A549 (cell line): ENCODE measurements at regions not wholly inside any gene's neighbourhood (a gene's known extent, or its start where the extent isn't known, plus 50 kb on each side); places are given as distances from the start of the nearest gene placed in this dataset.

Experiments
- ATAC-seq, 2 experiments: fragments of 200-7000 bp in 1 of 2; fragments of >200 bp in 1 of 2; cut with Nextera tagmentation in 1 of 2; cut with Tn5 transposase in 1 of 2; 3 replicates each; pipeline versions ENCODE4 v1.8.0 to v1.9.1; 2018 to 2020; ENCODE audit warnings: mild to moderate bottlenecking in 1 of 2, moderate library complexity in 1 of 2
- CTCF ChIA-PET: fragments of 300-600 bp; sonication (Branson Sonifier 250); formaldehyde crosslinking; extraction: SDS; loops from one replicate; lab custom pipeline; 2021; ENCODE audit warnings: antibody characterized with exemption, inconsistent platforms; lab: Yijun Ruan, JAX
- POLR2A ChIA-PET: fragments of 350-600 bp; formaldehyde crosslinking; extraction: SDS; loops from one replicate; lab custom pipeline; 2021; ENCODE audit warnings: antibody characterized with exemption, inconsistent platforms; lab: Yijun Ruan, JAX
- DNase-seq, 2 experiments: peaks; one replicate each; pipeline versions ENCODE4 v3.0.0 to v3.0.0-alpha.2; 2011 to 2016; ENCODE audit warnings: low read depth in 1 of 2, low spot score in 1 of 2
- FAIRE-seq: peaks from 2 replicates; lab custom pipeline; 2011; peaks lifted over from hg19 to GRCh38; lab: Jason Lieb, UNC
- H3K27ac ChIP-seq, 2 experiments: fragments of >200 bp; sonication (Bioruptor Twin); formaldehyde crosslinking; 3 replicates each; pipeline ENCODE4 v1.5.1; 2016 to 2017
- H3K4me1 ChIP-seq: fragments of >200 bp; sonication (Bioruptor Twin); formaldehyde crosslinking; 3 replicates; pipeline ENCODE4 v1.6.1; 2016
- H3K4me2 ChIP-seq: fragments of >200 bp; sonication (Bioruptor Twin); formaldehyde crosslinking; 3 replicates; pipeline ENCODE4 v1.6.1; 2016
- H3K4me3 ChIP-seq: fragments of >200 bp; sonication (Bioruptor Twin); formaldehyde crosslinking; 3 replicates; pipeline ENCODE4 v1.5.1; 2016
- H3K9me3 ChIP-seq: fragments of >200 bp; sonication (Bioruptor Twin); formaldehyde crosslinking; 3 replicates; pipeline ENCODE4 v1.6.1; 2016
- CBX2 ChIP-seq: fragments of 200-600 bp; sonication (generic); IDR thresholded peaks from 2 replicates; pipeline ENCODE4 v1.6.1; 2016; ENCODE audit warnings: low read depth, mild to moderate bottlenecking, borderline replicate concordance
- CBX8 ChIP-seq: fragments of 200-600 bp; sonication (generic); IDR thresholded peaks from 2 replicates; pipeline ENCODE4 v1.6.1; 2016
- CEBPB ChIP-seq, 2 experiments: fragments of >200 bp in 1 of 2; sonication (Bioruptor Twin) in 1 of 2; formaldehyde crosslinking in 1 of 2; IDR thresholded peaks; 2 replicates each; pipeline ENCODE4 v1.6.1; 2012 to 2016
- CHD2 ChIP-seq: fragments of 150-350 bp; IDR thresholded peaks from 2 replicates; pipeline ENCODE4 v1.6.1; 2014; ENCODE audit warnings: low read length; ENCODE audit not compliant: partially characterized antibody
- CHD4 ChIP-seq: fragments of 200-600 bp; sonication (generic); IDR thresholded peaks from 2 replicates; pipeline ENCODE4 v1.6.1; 2016; ENCODE audit warnings: antibody characterized with exemption, mild to moderate bottlenecking, borderline replicate concordance
- CTCF ChIP-seq: fragments of >200 bp; sonication (Bioruptor Twin); formaldehyde crosslinking; IDR thresholded peaks from 3 replicates; pipeline ENCODE4 v1.5.1; 2016
- EHMT2 ChIP-seq: fragments of 200-600 bp; sonication (generic); IDR thresholded peaks from 2 replicates; pipeline ENCODE4 v1.6.1; 2016; ENCODE audit warnings: antibody characterized with exemption, low read depth, mild to moderate bottlenecking, moderate library complexity
- ESRRA ChIP-seq: fragments of 150-350 bp; IDR thresholded peaks from 2 replicates; pipeline ENCODE4 v1.6.1; 2014; ENCODE audit warnings: mild to moderate bottlenecking, low read length, borderline replicate concordance
- FOSB ChIP-seq: fragments of 250-450 bp; sonication (Bioruptor Pico); IDR thresholded peaks from 2 replicates; pipeline ENCODE4 v1.5.0; 2020; ENCODE audit warnings: mild to moderate bottlenecking, moderate library complexity
- FOSL2 ChIP-seq, 2 experiments: fragments of 450-650 bp in 1 of 2; fragments of >200 bp in 1 of 2; sonication (Bioruptor Twin) in 1 of 2; formaldehyde crosslinking; IDR thresholded peaks; 2 replicates each; pipeline versions ENCODE4 v1.5.0 to v1.6.1; 2016 to 2020; ENCODE audit warnings: mild to moderate bottlenecking in 1 of 2, moderate library complexity in 1 of 2
- FOXS1 ChIP-seq: fragments of 250-450 bp; sonication (Bioruptor Pico); IDR thresholded peaks from 2 replicates; pipeline ENCODE4 v1.5.0; 2020; ENCODE audit warnings: mild to moderate bottlenecking, moderate library complexity
- GATA3 ChIP-seq: IDR thresholded peaks from 2 replicates; pipeline ENCODE4 v1.6.1; 2012; ENCODE audit warnings: borderline replicate concordance
- HOXA7 ChIP-seq: fragments of 250-450 bp; sonication (Bioruptor Pico); IDR thresholded peaks from 2 replicates; pipeline ENCODE4 v1.5.0; 2020; ENCODE audit warnings: mild to moderate bottlenecking, moderate library complexity
- HOXB5 ChIP-seq: fragments of 250-450 bp; sonication (Bioruptor Pico); IDR thresholded peaks from 2 replicates; pipeline ENCODE4 v1.5.0; 2020; ENCODE audit warnings: mild to moderate bottlenecking, moderate library complexity
- KDM1A ChIP-seq: fragments of 200-600 bp; sonication (generic); IDR thresholded peaks from 2 replicates; pipeline ENCODE4 v1.6.1; 2016; ENCODE audit warnings: low read depth, mild to moderate bottlenecking
- NFE2L2 ChIP-seq: fragments of 150-350 bp; conservative IDR thresholded peaks from 2 replicates; pipeline ENCODE4 v1.6.1; 2014; ENCODE audit warnings: low read length
- NPAS2 ChIP-seq: fragments of 250-450 bp; sonication (Bioruptor Pico); IDR thresholded peaks from 2 replicates; pipeline ENCODE4 v1.8.0; 2022; ENCODE audit warnings: mild to moderate bottlenecking, moderate library complexity, borderline replicate concordance
- POLR2AphosphoS2 ChIP-seq: conservative IDR thresholded peaks from 2 replicates; pipeline ENCODE4 v1.6.1; 2012; ENCODE audit warnings: low read length, improper control_type of control experiment, inconsistent platforms
- TFCP2L1 ChIP-seq: fragments of 250-450 bp; sonication (Bioruptor Pico); IDR thresholded peaks from 2 replicates; pipeline ENCODE4 v1.5.0; 2021; ENCODE audit warnings: mild to moderate bottlenecking
- ZC3H11A ChIP-seq: fragments of 450-650 bp; IDR thresholded peaks from 2 replicates; pipeline ENCODE4 v1.6.1; 2014; ENCODE audit warnings: antibody characterized with exemption, mild to moderate bottlenecking
- ZFP36 ChIP-seq: fragments of 450-650 bp; IDR thresholded peaks from 2 replicates; pipeline ENCODE4 v1.6.1; 2014; ENCODE audit warnings: borderline replicate concordance; ENCODE audit not compliant: partially characterized antibody
- ZSCAN20 ChIP-seq: fragments of 250-450 bp; sonication (Bioruptor Pico); IDR thresholded peaks from 2 replicates; pipeline ENCODE4 v1.8.0; 2022; ENCODE audit warnings: mild to moderate bottlenecking, moderate library complexity
- WGBS: methylation state at CpG from one replicate; pipeline ENCODE4 v1.1.6; 2017; ENCODE audit errors: missing lambda C conversion rate; 5-methylcytosine and 5-hydroxymethylcytosine counted together
- TF ChIP-seq, protein P1 (sequence below): fragments of 200-600 bp; sonication (generic); IDR thresholded peaks from 2 replicates; pipeline ENCODE4 v1.6.1; 2016; ENCODE audit warnings: antibody characterized with exemption, mild to moderate bottlenecking, moderate library complexity

DNA sequence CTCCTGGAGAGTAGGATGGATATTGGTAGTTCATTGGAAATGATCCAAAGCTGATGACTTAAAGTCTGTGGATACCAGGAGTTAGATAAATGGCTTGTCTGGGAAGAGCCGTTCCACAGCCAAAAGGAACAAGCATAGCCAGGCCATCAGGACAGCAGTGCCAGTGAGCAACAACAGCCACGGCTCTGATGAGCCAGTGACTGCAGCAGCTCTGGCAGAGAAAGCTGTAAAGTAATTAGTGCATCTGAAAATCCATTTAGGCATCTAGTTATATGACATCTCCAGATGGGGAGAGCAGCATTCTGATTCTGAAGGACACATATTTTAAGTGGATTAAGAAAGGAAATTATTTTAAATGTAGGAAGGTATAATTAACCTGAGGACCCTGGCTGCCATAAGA, 256.2 kb upstream of the PLXNA2 start:
- ChIA-PET CTCF (interaction anchor here (1.4 kb wide), 1 partner anchor 30 kb away, joined by 3 read pairs; no protein-coding TSS in a partner anchor), POLR2A (no interaction called here)
- H3K27ac ChIP-seq: no peak overlapping the region
- DNase-seq: no peak
- TF ChIP-seq FOSB (CRISPR knock-in tag): no peak
- no peak for TF ChIP-seq ZFP36
- no peak for TF ChIP-seq HOXB5
- TF ChIP-seq HOXA7: no peak
- no peak for TF ChIP-seq KDM1A
- no peak for TF ChIP-seq GATA3
- no peak for TF ChIP-seq CTCF
- TF ChIP-seq, protein P1, sequence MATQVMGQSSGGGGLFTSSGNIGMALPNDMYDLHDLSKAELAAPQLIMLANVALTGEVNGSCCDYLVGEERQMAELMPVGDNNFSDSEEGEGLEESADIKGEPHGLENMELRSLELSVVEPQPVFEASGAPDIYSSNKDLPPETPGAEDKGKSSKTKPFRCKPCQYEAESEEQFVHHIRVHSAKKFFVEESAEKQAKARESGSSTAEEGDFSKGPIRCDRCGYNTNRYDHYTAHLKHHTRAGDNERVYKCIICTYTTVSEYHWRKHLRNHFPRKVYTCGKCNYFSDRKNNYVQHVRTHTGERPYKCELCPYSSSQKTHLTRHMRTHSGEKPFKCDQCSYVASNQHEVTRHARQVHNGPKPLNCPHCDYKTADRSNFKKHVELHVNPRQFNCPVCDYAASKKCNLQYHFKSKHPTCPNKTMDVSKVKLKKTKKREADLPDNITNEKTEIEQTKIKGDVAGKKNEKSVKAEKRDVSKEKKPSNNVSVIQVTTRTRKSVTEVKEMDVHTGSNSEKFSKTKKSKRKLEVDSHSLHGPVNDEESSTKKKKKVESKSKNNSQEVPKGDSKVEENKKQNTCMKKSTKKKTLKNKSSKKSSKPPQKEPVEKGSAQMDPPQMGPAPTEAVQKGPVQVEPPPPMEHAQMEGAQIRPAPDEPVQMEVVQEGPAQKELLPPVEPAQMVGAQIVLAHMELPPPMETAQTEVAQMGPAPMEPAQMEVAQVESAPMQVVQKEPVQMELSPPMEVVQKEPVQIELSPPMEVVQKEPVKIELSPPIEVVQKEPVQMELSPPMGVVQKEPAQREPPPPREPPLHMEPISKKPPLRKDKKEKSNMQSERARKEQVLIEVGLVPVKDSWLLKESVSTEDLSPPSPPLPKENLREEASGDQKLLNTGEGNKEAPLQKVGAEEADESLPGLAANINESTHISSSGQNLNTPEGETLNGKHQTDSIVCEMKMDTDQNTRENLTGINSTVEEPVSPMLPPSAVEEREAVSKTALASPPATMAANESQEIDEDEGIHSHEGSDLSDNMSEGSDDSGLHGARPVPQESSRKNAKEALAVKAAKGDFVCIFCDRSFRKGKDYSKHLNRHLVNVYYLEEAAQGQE: no peak
- TF ChIP-seq ZSCAN20: no peak
- TF ChIP-seq NPAS2: no peak
- no peak for TF ChIP-seq ZC3H11A
- TF ChIP-seq CHD4: no peak
- TF ChIP-seq FOSL2 (IDR thresholded peaks at IDR 0.05): no peak
- no peak for TF ChIP-seq FOSL2 (CRISPR knock-in tag; IDR thresholded peaks at IDR 0.05)
- no peak for TF ChIP-seq TFCP2L1 (CRISPR knock-in tag)
- no peak for TF ChIP-seq CEBPB (IDR thresholded peaks at IDR 0.05)
- no peak for TF ChIP-seq CBX2
- no peak for TF ChIP-seq POLR2AphosphoS2
- TF ChIP-seq EHMT2: no peak
- no peak for TF ChIP-seq ESRRA
- TF ChIP-seq CHD2: no peak
- FAIRE-seq: no peak
- ATAC-seq: no peak
- H3K4me2 ChIP-seq: no peak overlapping the region
- no peaks in the 10 kb centered on the region for H3K4me1 ChIP-seq
- H3K9me3 ChIP-seq: no peaks in the 10 kb centered on the region
- 6% methylated on average over 2 of the region's 2 CpGs for WGBS
- no peak overlapping the region for H3K4me3 ChIP-seq

DNA sequence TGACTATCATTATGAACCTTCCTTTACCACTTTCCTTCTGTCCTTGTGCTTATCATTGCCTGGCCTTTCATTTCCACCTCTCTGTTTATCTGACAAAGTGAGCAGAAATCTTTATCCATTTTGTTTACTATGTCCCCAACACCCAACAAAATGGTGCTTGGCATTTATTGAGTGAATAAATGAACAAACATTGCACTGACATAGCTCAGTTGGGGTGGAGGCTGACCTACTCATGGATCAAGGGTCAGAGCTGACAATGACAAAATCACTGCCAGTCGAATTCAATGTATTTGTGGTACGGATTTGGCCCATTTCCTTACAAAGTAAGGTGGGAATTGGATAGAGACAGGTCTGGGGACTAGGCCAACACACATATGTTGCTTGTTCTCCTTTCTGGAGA, 257.4 kb upstream of the PLXNA2 start:
- ATAC-seq (no peak), DNase-seq (no peak), FAIRE-seq (no peak)
- H3K9me3 ChIP-seq: no peaks in the 10 kb centered on the region
- H3K27ac ChIP-seq: no peak overlapping the region
- ChIA-PET CTCF (interaction anchor here (1.4 kb wide), 1 partner anchor 32 kb away, joined by 3 read pairs; no protein-coding TSS in a partner anchor), POLR2A (no interaction called here)
- 0% methylated on average over 2 of the region's 2 CpGs for WGBS
- no peak overlapping the region for H3K4me3 ChIP-seq
- H3K4me2 ChIP-seq: no peak overlapping the region
- TF ChIP-seq NFE2L2 (no peak), FOXS1 (CRISPR knock-in tag) (no peak), CBX8 (no peak), ZC3H11A (no peak)
- no peaks in the 10 kb centered on the region for H3K4me1 ChIP-seq
